IMR-90 (cell line): ENCODE measurements at regions not wholly inside any gene's neighbourhood (a gene's known extent, or its start where the extent isn't known, plus 50 kb on each side); places are given as distances from the start of the nearest gene placed in this dataset.

Experiments used
- ATAC-seq: fragments of 200-7000 bp; cut with Tn5 transposase; 2 replicates; pipeline ENCODE4 v1.9.1; 2020; ENCODE audit warnings: low read depth, mild to moderate bottlenecking, moderate library complexity
- BruUV-seq: library from RNA; stranded (reverse); fragments of 400-500 nt; replicated peaks from 2 replicates; lab custom pipeline; 2021; lab: Mats Ljungman, UMichigan
- CTCF ChIA-PET: fragments of 300-600 bp; formaldehyde crosslinking; extraction: SDS; loops from one replicate; lab custom pipeline; 2021; ENCODE audit warnings: antibody characterized with exemption; lab: Yijun Ruan, JAX
- POLR2A ChIA-PET: fragments of 300-600 bp; sonication (Branson Sonifier 250); formaldehyde crosslinking; loops from one replicate; lab custom pipeline; 2022; ENCODE audit warnings: antibody characterized with exemption; ENCODE audit not compliant: unreplicated experiment; lab: Charles Lee
- DNase-seq: peaks from one replicate; pipeline ENCODE4 v3.0.0; 2013
- H2AFZ ChIP-seq: replicated peaks from 2 replicates; pipeline ENCODE3; 2013; ENCODE audit warnings: low read length, mild to moderate bottlenecking; ENCODE audit not compliant: poor library complexity
- H2AK5ac ChIP-seq: 2 replicates; pipeline ENCODE4 v1.6.1; 2013; ENCODE audit warnings: low read depth, low read length, inconsistent platforms
- H2AK9ac ChIP-seq: replicated peaks from 2 replicates; pipeline ENCODE3; 2013; ENCODE audit warnings: mild to moderate bottlenecking, low read depth, low read length, moderate library complexity; ENCODE audit not compliant: poor library complexity
- H2BK120ac ChIP-seq: 2 replicates; pipeline ENCODE4 v1.6.1; 2013; ENCODE audit warnings: low read depth, low read length, inconsistent platforms
- H2BK15ac ChIP-seq: 3 replicates; pipeline ENCODE4 v1.6.1; 2013; ENCODE audit warnings: low read depth, low read length, inconsistent platforms
- H2BK20ac ChIP-seq: 2 replicates; pipeline ENCODE4 v1.6.1; 2013; ENCODE audit warnings: low read depth, mild to moderate bottlenecking, inconsistent platforms, low read length, moderate library complexity
- H2BK5ac ChIP-seq: 2 replicates; pipeline ENCODE4 v1.6.1; 2013; ENCODE audit warnings: mild to moderate bottlenecking, low read depth, low read length, inconsistent platforms; ENCODE audit not compliant: poor library complexity, severe bottlenecking
- H3K14ac ChIP-seq: replicated peaks from 2 replicates; pipeline ENCODE4 v1.6.1; 2013; ENCODE audit warnings: low read depth, low read length, inconsistent platforms
- H3K18ac ChIP-seq: 2 replicates; pipeline ENCODE4 v1.6.1; 2013; ENCODE audit warnings: low read depth, low read length, control low read depth
- H3K23ac ChIP-seq: 2 replicates; pipeline ENCODE4 v1.6.1; 2013; ENCODE audit warnings: low read depth, low read length, inconsistent platforms
- H3K27ac ChIP-seq: 2 replicates; pipeline ENCODE4 v1.5.1; 2013; ENCODE audit warnings: mild to moderate bottlenecking, control low read depth, low read length; ENCODE audit not compliant: insufficient read depth
- H3K27me3 ChIP-seq: 2 replicates; pipeline ENCODE4 v1.6.1; 2013; ENCODE audit warnings: low read length; ENCODE audit not compliant: control insufficient read depth, insufficient read depth
- H3K36me3 ChIP-seq: 2 replicates; pipeline ENCODE4 v1.6.1; 2013; ENCODE audit warnings: low read length, mixed read lengths; ENCODE audit not compliant: control insufficient read depth, insufficient read depth
- H3K4ac ChIP-seq: 2 replicates; pipeline ENCODE4 v1.6.1; 2013; ENCODE audit warnings: low read depth, low read length, inconsistent platforms
- H3K4me1 ChIP-seq: 2 replicates; pipeline ENCODE4 v1.6.1; 2013; ENCODE audit warnings: low read length, mixed read lengths; ENCODE audit not compliant: control insufficient read depth, insufficient read depth
- H3K4me2 ChIP-seq: 2 replicates; pipeline ENCODE4 v1.6.1; 2013; ENCODE audit warnings: low read depth, mild to moderate bottlenecking, control low read depth, low read length, moderate library complexity
- H3K4me3 ChIP-seq: 2 replicates; pipeline ENCODE4 v1.5.1; 2013; ENCODE audit warnings: low read depth, mild to moderate bottlenecking, control low read depth, low read length, moderate library complexity; ENCODE audit not compliant: insufficient read depth
- H3K56ac ChIP-seq: 2 replicates; pipeline ENCODE4 v1.6.1; 2013; ENCODE audit warnings: low read length, inconsistent platforms; ENCODE audit not compliant: insufficient read depth; ENCODE audit errors: extremely low read depth
- H3K79me1 ChIP-seq, 2 experiments: 2 replicates each; pipeline ENCODE4 v1.6.1; 2013; ENCODE audit warnings: low read length in 2 of 2, inconsistent platforms in 1 of 2, low read depth in 1 of 2
- H3K9ac ChIP-seq: 2 replicates; pipeline ENCODE4 v1.6.1; 2013; ENCODE audit warnings: low read depth, low read length, control low read depth
- H3K9me1 ChIP-seq: 2 replicates; pipeline ENCODE4 v1.6.1; 2013; ENCODE audit warnings: low read length, inconsistent platforms; ENCODE audit not compliant: insufficient read depth
- H3K9me3 ChIP-seq: 2 replicates; pipeline ENCODE4 v1.6.1; 2013; ENCODE audit warnings: low read length; ENCODE audit not compliant: control insufficient read depth, insufficient read depth
- H4K20me1 ChIP-seq: 2 replicates; pipeline ENCODE4 v1.6.1; 2013; ENCODE audit warnings: low read length, inconsistent platforms; ENCODE audit not compliant: insufficient read depth
- H4K5ac ChIP-seq: 2 replicates; pipeline ENCODE4 v1.6.1; 2013; ENCODE audit warnings: mild to moderate bottlenecking, low read depth, low read length, control low read depth
- H4K8ac ChIP-seq, 2 experiments: 2 replicates each; pipeline ENCODE4 v1.6.1; 2013; ENCODE audit warnings: low read depth in 2 of 2, low read length in 2 of 2, control low read depth in 1 of 2, inconsistent platforms in 1 of 2
- H4K91ac ChIP-seq: 2 replicates; pipeline ENCODE4 v1.6.1; 2013; ENCODE audit warnings: low read depth, low read length, inconsistent platforms; ENCODE audit not compliant: insufficient read depth
- BHLHE40 ChIP-seq: fragments of 150-350 bp; IDR thresholded peaks from 2 replicates; pipeline ENCODE4 v1.6.1; 2016; ENCODE audit warnings: mild to moderate bottlenecking, low read depth, low read length
- CEBPB ChIP-seq: IDR thresholded peaks from 2 replicates; pipeline ENCODE4 v1.6.1; 2012; ENCODE audit warnings: low read depth, low read length, improper control_type of control experiment
- CHD1 ChIP-seq: IDR thresholded peaks from 2 replicates; pipeline ENCODE4 v1.6.1; 2012; ENCODE audit warnings: low read depth, low read length, improper control_type of control experiment
- FOS ChIP-seq: fragments of 150-350 bp; IDR thresholded peaks from 2 replicates; pipeline ENCODE4 v1.6.1; 2016; ENCODE audit warnings: low read depth, low read length
- MAFK ChIP-seq: IDR thresholded peaks from 2 replicates; pipeline ENCODE4 v1.6.1; 2012; ENCODE audit warnings: low read depth, low read length, improper control_type of control experiment
- MAZ ChIP-seq: IDR thresholded peaks from 2 replicates; pipeline ENCODE4 v1.6.1; 2012; ENCODE audit warnings: low read depth, mild to moderate bottlenecking, low read length, improper control_type of control experiment, moderate library complexity, borderline replicate concordance
- MXI1 ChIP-seq: IDR thresholded peaks from 2 replicates; pipeline ENCODE4 v1.6.1; 2012; ENCODE audit warnings: low read depth, mild to moderate bottlenecking, low read length, moderate library complexity, borderline replicate concordance
- NFE2L2 ChIP-seq: fragments of 150-350 bp; IDR thresholded peaks from 2 replicates; pipeline ENCODE4 v1.6.1; 2016; ENCODE audit warnings: low read depth, mild to moderate bottlenecking, low read length
- POLR2A ChIP-seq: IDR thresholded peaks from 2 replicates; pipeline ENCODE4 v1.6.1; 2012; ENCODE audit warnings: mild to moderate bottlenecking, low read depth, low read length
- RAD21 ChIP-seq: IDR thresholded peaks from 2 replicates; pipeline ENCODE4 v1.6.1; 2012; ENCODE audit warnings: low read length, improper control_type of control experiment
- RCOR1 ChIP-seq: IDR thresholded peaks from 2 replicates; pipeline ENCODE4 v1.6.1; 2012; ENCODE audit warnings: mild to moderate bottlenecking, low read length, improper control_type of control experiment; ENCODE audit not compliant: insufficient replicate concordance
- RFX5 ChIP-seq: IDR thresholded peaks from 2 replicates; pipeline ENCODE4 v1.8.0; 2012; ENCODE audit warnings: low read depth, mild to moderate bottlenecking, low read length, moderate library complexity
- SMC3 ChIP-seq: fragments of 150-350 bp; IDR thresholded peaks from 2 replicates; pipeline ENCODE4 v1.6.1; 2016; ENCODE audit warnings: low read depth, mild to moderate bottlenecking, antibody characterized with exemption, low read length, moderate library complexity
- WGBS, 2 experiments: methylation state at CpG; one replicate each; pipeline versions ENCODE4 v1.1.5 to v1.1.7; 2013; ENCODE audit warnings: missing lambda C conversion rate in 2 of 2; ENCODE audit not compliant: insufficient read length in 1 of 2; ENCODE audit errors: extremely low coverage in 2 of 2; 5-methylcytosine and 5-hydroxymethylcytosine counted together
- dilution Hi-C: fragments of 300-500 bp; cut with HindIII; formaldehyde crosslinking; loops from one replicate; pipeline ENCODE4 v1.14.3; 2018; ENCODE audit warnings: low sequenced_read_pairs; ENCODE audit not compliant: unreplicated experiment
- in situ Hi-C: fragments of 300-500 bp; cut with MboI; formaldehyde crosslinking; loops from 3 replicates; pipeline ENCODE4 v1.14.3; 2019; ENCODE audit warnings: low sequenced_read_pairs, inconsistent platforms, mixed read lengths
- intact Hi-C: fragments of 100-400 bp; cut with micrococcal nuclease; formaldehyde crosslinking; loops from 2 replicates; pipeline ENCODE4 v1.10.0; 2022
- TF ChIP-seq, protein P1 (sequence below): fragments of 150-350 bp; IDR thresholded peaks from 2 replicates; pipeline ENCODE4 v1.6.1; 2016; ENCODE audit warnings: low read depth, mild to moderate bottlenecking, low read length, moderate library complexity, borderline replicate concordance
- TF ChIP-seq, protein P2 (sequence below): conservative IDR thresholded peaks from 2 replicates; pipeline ENCODE4 v1.5.1; 2012; ENCODE audit warnings: mild to moderate bottlenecking, low read depth, low read length, improper control_type of control experiment
- TF ChIP-seq, protein P3 (sequence below): fragments of 150-350 bp; IDR thresholded peaks from 2 replicates; pipeline ENCODE4 v1.6.1; 2017; ENCODE audit warnings: mild to moderate bottlenecking, antibody characterized with exemption, low read length, low read depth

DNA sequence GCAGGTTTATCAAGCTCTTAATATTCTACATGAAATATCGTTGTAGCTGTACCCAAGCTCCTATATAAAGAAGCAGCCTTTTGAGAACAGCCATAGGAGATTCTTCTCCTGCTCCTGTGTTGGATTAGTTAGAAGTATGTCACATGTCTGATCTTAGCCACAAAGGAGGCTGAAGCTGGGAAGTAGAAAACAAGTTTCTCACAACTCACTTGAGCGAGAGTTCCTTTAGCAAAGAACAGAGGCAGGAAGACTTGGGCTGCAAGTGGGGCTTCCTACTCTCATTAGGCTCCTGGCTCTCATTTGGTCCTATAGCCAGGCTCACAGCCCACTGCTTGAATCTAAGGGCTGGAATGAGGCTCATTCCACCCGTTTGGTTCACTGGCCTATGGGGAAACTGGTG, 281.9 kb downstream of the BTG1 start:
- Histone ChIP-seq H3K4me3 (no peak overlapping the region), H4K20me1 (no peaks in the 10 kb centered on the region), H4K8ac (no peak overlapping the region), H4K91ac (no peak overlapping the region), H2AK5ac (no peak overlapping the region), H3K23ac (no peak overlapping the region), H3K9ac (no peak overlapping the region), H4K5ac (no peak overlapping the region), H2AK9ac (no peak overlapping the region), H3K27ac (no peak overlapping the region), H3K9me1 (0 out of 2 replicates have a peak, but pooled peaks cover 3% of the 10 kb centered on the region), H2BK5ac (no peak overlapping the region), H3K9me3 (no peaks in the 10 kb centered on the region), H3K14ac (no peak overlapping the region; the same call in 1 of the 2 replicates), H3K18ac (peak overlapping the region; percentile 4; the same call in 1 of the 2 replicates), H3K4ac (no peak overlapping the region), H3K79me1 (no peaks in the 10 kb centered on the region), H3K27me3 (no peaks in the 10 kb centered on the region), H2BK20ac (no peak overlapping the region), H2AFZ (no peak overlapping the region), H2BK15ac (no peak overlapping the region), H3K4me1 (peaks cover 2% of the 10 kb centered on the region; the same call in 1 of the 2 replicates), H3K36me3 (no peaks in the 10 kb centered on the region), H3K4me2 (no peak overlapping the region), H3K56ac (no peak overlapping the region), H2BK120ac (peak overlapping the region; percentile 16; the same call in 1 of the 2 replicates)
- in situ Hi-C loops (no loop called here), dilution Hi-C loops (no loop called here), intact Hi-C loops (no loop called here)
- no CpG with 5 or more reads among the region's 3 CpGs for WGBS, 2 experiments
- no peak for DNase-seq
- TF ChIP-seq FOS (no peak), MAZ (no peak), NFE2L2 (no peak), RAD21 (no peak), SMC3 (no peak), POLR2A (no peak), RCOR1 (no peak), MXI1 (no peak), CEBPB (no peak), RFX5 (no peak), MAFK (no peak), CHD1 (no peak), BHLHE40 (no peak)
- TF ChIP-seq, protein P1, sequence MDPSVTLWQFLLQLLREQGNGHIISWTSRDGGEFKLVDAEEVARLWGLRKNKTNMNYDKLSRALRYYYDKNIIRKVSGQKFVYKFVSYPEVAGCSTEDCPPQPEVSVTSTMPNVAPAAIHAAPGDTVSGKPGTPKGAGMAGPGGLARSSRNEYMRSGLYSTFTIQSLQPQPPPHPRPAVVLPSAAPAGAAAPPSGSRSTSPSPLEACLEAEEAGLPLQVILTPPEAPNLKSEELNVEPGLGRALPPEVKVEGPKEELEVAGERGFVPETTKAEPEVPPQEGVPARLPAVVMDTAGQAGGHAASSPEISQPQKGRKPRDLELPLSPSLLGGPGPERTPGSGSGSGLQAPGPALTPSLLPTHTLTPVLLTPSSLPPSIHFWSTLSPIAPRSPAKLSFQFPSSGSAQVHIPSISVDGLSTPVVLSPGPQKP = no peak
- TF ChIP-seq, protein P2, sequence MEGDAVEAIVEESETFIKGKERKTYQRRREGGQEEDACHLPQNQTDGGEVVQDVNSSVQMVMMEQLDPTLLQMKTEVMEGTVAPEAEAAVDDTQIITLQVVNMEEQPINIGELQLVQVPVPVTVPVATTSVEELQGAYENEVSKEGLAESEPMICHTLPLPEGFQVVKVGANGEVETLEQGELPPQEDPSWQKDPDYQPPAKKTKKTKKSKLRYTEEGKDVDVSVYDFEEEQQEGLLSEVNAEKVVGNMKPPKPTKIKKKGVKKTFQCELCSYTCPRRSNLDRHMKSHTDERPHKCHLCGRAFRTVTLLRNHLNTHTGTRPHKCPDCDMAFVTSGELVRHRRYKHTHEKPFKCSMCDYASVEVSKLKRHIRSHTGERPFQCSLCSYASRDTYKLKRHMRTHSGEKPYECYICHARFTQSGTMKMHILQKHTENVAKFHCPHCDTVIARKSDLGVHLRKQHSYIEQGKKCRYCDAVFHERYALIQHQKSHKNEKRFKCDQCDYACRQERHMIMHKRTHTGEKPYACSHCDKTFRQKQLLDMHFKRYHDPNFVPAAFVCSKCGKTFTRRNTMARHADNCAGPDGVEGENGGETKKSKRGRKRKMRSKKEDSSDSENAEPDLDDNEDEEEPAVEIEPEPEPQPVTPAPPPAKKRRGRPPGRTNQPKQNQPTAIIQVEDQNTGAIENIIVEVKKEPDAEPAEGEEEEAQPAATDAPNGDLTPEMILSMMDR = no peak
- TF ChIP-seq, protein P3, sequence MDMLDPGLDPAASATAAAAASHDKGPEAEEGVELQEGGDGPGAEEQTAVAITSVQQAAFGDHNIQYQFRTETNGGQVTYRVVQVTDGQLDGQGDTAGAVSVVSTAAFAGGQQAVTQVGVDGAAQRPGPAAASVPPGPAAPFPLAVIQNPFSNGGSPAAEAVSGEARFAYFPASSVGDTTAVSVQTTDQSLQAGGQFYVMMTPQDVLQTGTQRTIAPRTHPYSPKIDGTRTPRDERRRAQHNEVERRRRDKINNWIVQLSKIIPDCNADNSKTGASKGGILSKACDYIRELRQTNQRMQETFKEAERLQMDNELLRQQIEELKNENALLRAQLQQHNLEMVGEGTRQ = no peak
- ATAC-seq = no peak
- no TSS peak for BruUV-seq
- ChIA-PET CTCF (no interaction called here), POLR2A (no interaction called here)
